ENCODE measurements at regions not wholly inside any gene's neighbourhood (a gene's known extent, or its start where the extent isn't known, plus 50 kb on each side); places are given as distances from the start of the nearest gene placed in this dataset.
A peak's percentile ranks its signal among the peaks of the same experiment; 100 is the strongest.
"Not testable (repeated sequence)": the region's sequence is repeated elsewhere in the genome, so short reads cannot be mapped to it uniquely, and the experiment has no call there.

DNA sequence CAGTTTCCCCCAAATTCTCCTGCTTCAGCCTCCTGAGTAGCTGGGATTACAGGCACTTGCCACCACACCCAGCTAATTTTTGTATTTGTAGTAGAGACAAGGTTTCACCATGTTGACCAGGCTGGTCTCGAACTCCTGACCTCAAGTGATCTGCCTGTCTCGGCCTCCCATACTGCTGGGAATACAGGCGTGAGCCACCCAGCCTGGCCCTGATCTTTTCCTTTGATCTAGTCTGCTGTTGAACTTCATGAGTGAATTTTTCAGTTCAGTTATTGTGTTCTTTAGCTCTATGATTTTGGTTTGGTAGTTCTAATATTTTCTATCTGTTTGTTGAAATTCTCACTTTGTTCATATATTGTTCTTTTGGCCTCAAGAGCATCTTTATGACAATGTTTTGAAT, 83.4 kb upstream of the RAP2C start:
- DNase-seq = not testable (repeated sequence)

DNA sequence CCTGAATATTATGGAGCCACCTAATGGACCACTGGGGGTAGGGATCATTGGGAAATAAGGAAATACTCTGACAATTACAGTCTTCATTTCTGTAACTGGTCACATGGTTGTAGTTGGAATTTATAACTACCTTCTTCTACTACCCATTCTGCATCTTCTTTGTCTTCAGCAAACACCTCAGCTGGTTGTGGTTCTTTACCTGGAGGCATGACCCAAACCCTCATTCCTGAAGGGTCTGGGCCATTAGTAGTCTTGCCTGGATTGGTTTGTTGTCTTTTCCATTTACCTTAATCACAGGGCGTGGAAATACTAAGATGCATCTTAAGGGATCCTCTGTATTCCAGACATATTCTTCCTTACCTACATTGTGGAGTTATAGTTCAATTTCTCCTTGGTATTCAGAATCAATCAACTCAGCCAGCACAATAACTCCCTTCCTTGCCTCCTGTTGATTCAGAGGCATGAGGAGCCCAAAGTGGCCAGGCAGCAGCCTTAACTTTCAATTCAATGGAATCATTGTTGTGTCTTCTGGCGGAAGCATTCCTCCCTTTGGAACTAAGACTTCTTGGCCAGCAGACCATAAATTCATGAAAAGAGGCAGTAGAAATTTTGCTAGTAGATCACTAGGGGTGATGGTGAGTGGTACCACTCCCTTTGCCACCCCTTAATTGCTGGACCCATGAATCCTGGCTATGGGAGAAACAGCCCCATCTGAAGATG, 75.7 kb upstream of the RAP2C start:
- DNase-seq = no peak

DNA sequence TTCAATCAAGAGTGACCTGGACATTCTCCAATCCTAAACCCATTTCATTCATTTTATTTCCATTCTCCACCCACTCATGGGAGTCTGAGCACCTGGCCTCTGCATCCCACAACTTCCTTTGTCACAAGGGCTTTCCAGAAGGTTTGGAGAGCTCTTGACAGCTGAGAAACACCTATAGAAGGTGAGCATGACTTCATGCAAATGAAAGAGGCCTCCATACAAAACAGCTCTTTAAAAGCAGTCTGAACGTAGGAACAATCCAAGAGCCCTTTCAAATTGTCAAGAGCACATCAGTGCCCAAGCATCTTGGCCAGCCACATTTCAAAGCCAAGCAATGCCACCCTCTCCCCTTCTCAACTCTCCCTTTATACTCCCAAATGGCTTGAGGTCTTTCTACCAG, 74.9 kb upstream of the RAP2C start:
- no peak for DNase-seq

DNA sequence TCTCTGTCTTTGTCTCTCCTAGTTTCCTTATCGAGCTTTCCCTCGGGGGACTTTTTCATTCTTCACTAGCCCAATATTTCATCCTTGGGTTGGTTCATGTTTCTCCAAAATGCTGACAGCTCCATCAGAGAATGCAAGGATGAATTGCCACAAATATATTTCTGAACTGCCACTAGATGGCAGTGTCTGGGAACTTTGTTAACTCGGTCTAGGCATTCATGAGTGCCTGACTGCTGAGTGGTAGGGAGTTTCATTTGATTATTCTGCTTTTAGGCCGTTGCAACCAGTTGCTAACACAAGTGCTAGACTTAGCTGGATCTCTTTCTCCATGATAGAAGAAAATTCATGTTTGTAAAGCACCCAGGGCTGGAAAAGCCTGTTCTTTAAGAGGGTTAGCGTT, 73.5 kb upstream of the RAP2C start:
- DNase-seq = no peak

DNA sequence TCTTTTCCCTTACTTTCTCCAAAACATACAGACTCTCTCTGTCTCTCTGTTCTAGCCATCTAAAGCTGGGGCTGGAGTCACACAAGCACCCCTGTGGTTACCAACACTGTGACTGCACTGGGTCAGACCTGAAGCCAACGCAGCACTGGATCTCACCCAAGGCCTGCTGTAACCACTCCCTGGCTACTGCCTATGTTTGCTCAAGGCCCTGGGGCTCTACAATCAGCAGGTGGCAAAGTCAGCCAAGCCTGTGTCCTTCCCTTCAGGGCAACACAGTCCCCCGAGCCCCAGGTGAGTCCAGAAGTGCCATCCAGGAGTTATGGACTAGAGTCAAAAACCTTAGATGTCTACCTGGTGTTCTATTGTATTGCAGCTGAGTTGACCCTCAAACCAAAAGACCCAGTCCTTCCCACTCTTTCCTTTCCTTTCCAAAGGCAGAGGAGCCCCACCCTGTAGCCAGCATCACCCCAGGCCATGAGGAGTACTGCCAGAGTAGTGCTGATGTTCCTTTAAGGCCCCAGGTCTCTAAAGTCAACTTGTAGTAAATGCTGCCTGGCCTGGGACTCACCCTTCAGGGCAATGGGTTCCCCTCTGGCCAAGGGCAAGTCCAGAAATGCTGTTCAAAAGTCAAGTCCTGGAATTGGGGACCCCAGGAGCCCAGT, 58.8 kb upstream of the RAP2C start:
- no peak for DNase-seq

DNA sequence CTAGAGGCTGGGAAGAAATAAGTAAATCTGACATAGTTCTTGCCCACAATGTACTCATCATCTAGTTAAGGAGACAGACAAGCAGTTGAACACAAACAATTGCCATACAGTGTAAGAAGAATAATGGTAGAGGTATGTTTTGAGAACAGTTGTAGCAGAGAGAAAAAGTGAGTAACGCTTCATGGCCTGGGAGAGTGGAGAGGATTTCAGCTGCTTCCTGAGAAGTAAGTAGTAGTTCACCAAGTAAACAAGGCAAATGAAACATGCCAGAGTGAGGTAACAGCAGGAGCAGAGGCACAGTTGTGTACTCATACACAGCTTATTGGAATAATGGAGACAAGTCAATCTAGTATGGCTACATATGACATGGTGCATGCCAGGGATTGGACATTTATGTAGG, 53.6 kb upstream of the RAP2C start:
- no peak for DNase-seq

DNA sequence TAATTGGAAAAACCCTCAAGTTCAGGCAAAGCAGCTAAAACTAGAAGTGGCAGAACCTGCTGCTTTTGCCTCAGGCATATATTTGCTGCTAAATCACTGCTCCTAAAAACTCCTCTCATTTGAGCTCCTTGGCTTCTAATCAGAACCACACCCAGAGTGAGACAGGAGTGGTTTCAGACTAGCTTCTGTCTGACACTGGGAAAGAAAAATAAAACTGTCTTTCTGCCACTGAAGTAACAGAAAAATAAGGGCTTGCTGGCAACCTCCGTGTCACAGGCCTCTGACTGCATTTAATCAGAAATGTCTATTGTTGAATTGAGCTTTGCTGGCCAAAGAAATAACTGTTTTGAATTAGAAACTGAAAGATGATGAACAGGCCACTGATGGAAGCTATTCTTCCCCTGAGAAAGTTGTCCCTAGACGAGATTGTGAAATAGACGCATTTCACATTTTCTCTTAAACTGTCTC, 52.1 kb upstream of the RAP2C start:
- no peak for DNase-seq

DNA sequence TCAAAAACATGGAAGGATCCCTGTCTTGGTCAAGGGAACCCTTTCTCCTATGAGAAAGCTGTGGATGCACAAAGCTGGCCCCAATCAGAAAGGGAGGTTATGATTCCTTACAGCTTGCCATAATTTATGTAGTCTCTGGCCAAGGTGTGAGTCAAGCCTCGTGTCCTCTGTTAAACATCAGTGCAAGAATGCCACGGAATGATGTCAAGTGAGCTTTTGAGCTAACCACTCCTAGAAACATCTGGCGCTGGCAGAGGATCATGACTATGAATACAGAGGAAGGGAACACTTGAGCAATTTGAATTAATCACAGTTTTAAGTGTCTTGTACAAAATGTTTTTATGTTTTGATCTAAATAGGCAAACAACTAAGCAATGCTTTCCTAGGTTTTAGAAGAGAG, 51.5 kb upstream of the RAP2C start:
- DNase-seq = peak; percentile 4

DNA sequence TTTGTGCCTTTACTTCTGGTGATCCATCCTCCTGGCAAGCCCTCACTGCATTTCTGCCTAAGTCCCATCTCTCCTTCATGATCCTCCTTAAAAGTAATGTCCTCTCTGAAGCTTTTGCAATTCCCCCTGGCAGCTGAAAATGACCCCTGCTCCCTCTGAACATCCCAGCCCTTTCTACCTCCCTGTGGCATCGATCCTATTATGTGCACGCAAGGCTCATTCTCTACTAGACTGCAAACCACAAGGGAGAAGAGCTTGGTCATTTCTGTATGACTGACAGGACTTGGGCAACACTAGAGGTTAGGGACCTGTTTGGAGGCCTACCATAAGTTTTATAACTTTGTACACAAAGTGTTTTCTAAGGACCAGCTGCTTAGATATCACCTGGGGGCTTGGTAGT, 50.8 kb upstream of the RAP2C start:
- DNase-seq = no peak
